Gastrocnemius medialis (tissue), 4 donors: ENCODE measurements at regions not wholly inside any gene's neighbourhood (a gene's known extent, or its start where the extent isn't known, plus 50 kb on each side); places are given as distances from the start of the nearest gene placed in this dataset.

ENCODE experiments used
- ATAC-seq, 2 donors: fragments of 150-250 bp; one replicate each; pipeline ENCODE4 v1.9.1; 2016
- DNase-seq, 2 donors: peaks; one replicate each; pipeline ENCODE4 v3.0.0-alpha.2; 2019
- H3K27ac ChIP-seq, 4 donors: fragments of 200-600 bp; sonication (generic); 1 replicate in 1 of 4; 2 replicates in 3 of 4; pipeline ENCODE4 v1.5.1; 2016 to 2018; ENCODE audit warnings: mild to moderate bottlenecking in 2 of 4, moderate library complexity in 1 of 4
- H3K27me3 ChIP-seq, 3 donors: fragments of 200-600 bp; sonication (generic) in 2 of 3; 1 replicate in 1 of 3; 2 replicates in 2 of 3; pipeline versions ENCODE4 v1.5.1 to v1.6.0; 2016 to 2019; ENCODE audit warnings: mild to moderate bottlenecking in 1 of 3, moderate library complexity in 1 of 3
- H3K36me3 ChIP-seq, 2 donors: fragments of 200-600 bp; sonication (generic) in 1 of 2; one replicate each; pipeline ENCODE4 v1.5.1; 2017 to 2018
- H3K4me1 ChIP-seq, 2 donors: fragments of 200-600 bp; sonication (generic) in 1 of 2; one replicate each; pipeline ENCODE4 v1.5.1; 2016 to 2017; ENCODE audit warnings: mild to moderate bottlenecking in 2 of 2
- H3K4me3 ChIP-seq, 4 donors: fragments of 200-600 bp; sonication (generic) in 3 of 4; 1 replicate in 1 of 4; 2 replicates in 3 of 4; pipeline ENCODE4 v1.5.1; 2016 to 2019; ENCODE audit warnings: mild to moderate bottlenecking in 2 of 4
- H3K9me3 ChIP-seq, 3 donors: fragments of 200-600 bp; sonication (generic) in 2 of 3; 1 replicate in 1 of 3; 2 replicates in 2 of 3; pipeline ENCODE4 v1.5.1; 2016 to 2019
- POLR2A ChIP-seq, 2 donors: fragments of 450-650 bp; IDR thresholded peaks; one replicate each; pipeline ENCODE4 v1.6.1; 2017; ENCODE audit warnings: antibody characterized with exemption in 2 of 2, mild to moderate bottlenecking in 2 of 2, moderate library complexity in 2 of 2
- in situ Hi-C, 4 donors: fragments of 200-750 bp; cut with MboI; loops; one replicate each; pipeline versions ENCODE4 v1.15.0 to v1.8.0; 2017; ENCODE audit warnings: low sequenced_read_pairs in 4 of 4
- intact Hi-C: fragments of 100-400 bp; cut with DNase I; formaldehyde crosslinking; loops from one replicate; pipeline ENCODE4 v1.15.1; 2023; ENCODE audit warnings: low total_unique reads
- TF ChIP-seq, protein P1 (sequence below), 5 experiments: fragments of 450-650 bp in 3 of 5; fragments of 200-600 bp in 2 of 5; sonication (generic) in 2 of 5; IDR thresholded peaks in 4 of 5; conservative IDR thresholded peaks in 1 of 5; 1 replicate in 4 of 5; 2 replicates in 1 of 5; pipeline ENCODE4 v1.5.1; 2016 to 2019; ENCODE audit warnings: antibody characterized with exemption in 5 of 5, mild to moderate bottlenecking in 3 of 5, moderate library complexity in 3 of 5

DNA sequence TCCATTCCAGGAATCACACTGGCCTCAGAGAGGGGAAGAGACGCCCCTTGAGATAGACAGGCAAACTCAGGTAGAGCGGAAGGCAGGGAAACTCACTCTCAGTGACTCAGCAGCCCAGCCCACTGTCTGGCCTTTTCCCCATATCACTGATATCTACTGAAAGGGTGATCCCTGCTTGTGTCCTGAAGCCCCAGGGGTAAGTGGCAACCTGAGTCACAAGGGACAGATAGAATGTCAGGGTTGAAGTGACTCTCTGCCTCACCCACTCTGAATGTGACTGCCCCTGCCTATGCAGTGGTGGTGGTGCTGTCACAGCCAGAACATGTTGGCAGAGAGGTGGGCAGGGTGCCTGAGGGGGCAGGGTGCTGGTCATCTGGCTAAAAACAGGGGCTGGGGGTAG is 157.5 kb upstream of the FGGY start:
- Histone ChIP-seq H3K9me3 (no peaks in the 10 kb centered on the region), H3K4me3 (no peak overlapping the region), H3K36me3 (no peaks in the 10 kb centered on the region), H3K27ac (peak overlapping the region; percentile 85 to 91 (median 88)), H3K27me3 (no peaks in the 10 kb centered on the region), H3K4me1 (peaks cover 42 to 62% of the 10 kb centered on the region in 2 donors)
- in situ Hi-C loops, result loop anchor here in 1 of 4 donors (5.0 kb wide), 1 partner anchor 167 kb away; no protein-coding TSS in a partner anchor
- DNase-seq (peak; percentile 77 to 92), ATAC-seq (peak; percentile 64 to 77)
- intact Hi-C loops, result loop anchor here (5.0 to 10.0 kb wide), 2 partner anchors 242 to 355 kb away; partner anchors contain the start of gene JUN
- peak; percentile 34 to 51 for TF ChIP-seq POLR2A (IDR thresholded peaks at IDR 0.05)
- TF ChIP-seq, protein P1, sequence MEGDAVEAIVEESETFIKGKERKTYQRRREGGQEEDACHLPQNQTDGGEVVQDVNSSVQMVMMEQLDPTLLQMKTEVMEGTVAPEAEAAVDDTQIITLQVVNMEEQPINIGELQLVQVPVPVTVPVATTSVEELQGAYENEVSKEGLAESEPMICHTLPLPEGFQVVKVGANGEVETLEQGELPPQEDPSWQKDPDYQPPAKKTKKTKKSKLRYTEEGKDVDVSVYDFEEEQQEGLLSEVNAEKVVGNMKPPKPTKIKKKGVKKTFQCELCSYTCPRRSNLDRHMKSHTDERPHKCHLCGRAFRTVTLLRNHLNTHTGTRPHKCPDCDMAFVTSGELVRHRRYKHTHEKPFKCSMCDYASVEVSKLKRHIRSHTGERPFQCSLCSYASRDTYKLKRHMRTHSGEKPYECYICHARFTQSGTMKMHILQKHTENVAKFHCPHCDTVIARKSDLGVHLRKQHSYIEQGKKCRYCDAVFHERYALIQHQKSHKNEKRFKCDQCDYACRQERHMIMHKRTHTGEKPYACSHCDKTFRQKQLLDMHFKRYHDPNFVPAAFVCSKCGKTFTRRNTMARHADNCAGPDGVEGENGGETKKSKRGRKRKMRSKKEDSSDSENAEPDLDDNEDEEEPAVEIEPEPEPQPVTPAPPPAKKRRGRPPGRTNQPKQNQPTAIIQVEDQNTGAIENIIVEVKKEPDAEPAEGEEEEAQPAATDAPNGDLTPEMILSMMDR (IDR thresholded peaks at IDR 0.05 in 4 of 5, conservative IDR thresholded peaks at IDR 0.05 in 1 of 5), result no peak

DNA sequence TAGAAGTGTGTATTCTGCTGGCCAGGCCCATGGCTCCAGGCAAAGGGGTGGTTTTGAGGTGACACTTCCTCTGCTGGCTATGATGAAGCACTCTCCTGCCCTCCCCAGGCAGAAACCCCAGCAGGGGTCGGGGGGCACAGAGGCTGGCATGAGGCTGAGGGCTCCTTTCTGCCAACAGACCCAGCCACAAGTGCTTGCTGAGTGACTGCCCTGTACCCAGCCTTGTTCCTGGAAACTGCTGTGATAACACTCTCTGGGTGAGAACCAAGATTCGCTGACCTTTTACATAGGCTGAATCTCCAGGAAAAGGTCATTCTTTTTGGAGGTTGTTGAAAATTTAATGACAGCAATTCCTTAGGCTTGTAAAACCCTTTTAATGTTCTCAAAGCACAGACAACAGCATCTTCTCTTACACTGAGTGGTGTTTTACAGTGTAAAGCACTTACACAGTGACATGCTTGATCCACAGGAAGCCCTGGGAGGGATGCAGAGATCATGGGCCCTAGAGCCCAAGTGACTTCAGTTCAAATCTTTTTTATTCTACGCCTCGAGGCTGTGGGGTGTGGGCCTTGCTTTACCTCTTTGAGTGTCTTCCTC is 155.5 kb upstream of the FGGY start:
- in situ Hi-C loops (loop anchor here in 1 of 4 donors (10.0 kb wide), 1 partner anchor 153 kb away; the partner anchor contains the start of gene FGGY), intact Hi-C loops (loop anchor here (5.0 kb wide), 1 partner anchor 546 kb away; no protein-coding TSS in a partner anchor)
- H3K27me3 ChIP-seq, result no peaks in the 10 kb centered on the region
- no peaks in the 10 kb centered on the region for H3K36me3 ChIP-seq
- H3K4me3 ChIP-seq, result no peak overlapping the region
- ATAC-seq, result no peak
- no peak for DNase-seq
- no peak for TF ChIP-seq POLR2A (IDR thresholded peaks at IDR 0.05)
- TF ChIP-seq, protein P1 (IDR thresholded peaks at IDR 0.05 in 4 of 5, conservative IDR thresholded peaks at IDR 0.05 in 1 of 5), result no peak
- H3K4me1 ChIP-seq, result peaks cover 42 to 59% of the 10 kb centered on the region in 2 donors
- H3K27ac ChIP-seq, result peak overlapping the region; percentile 85 to 91 (median 88)
- no peaks in the 10 kb centered on the region for H3K9me3 ChIP-seq

DNA sequence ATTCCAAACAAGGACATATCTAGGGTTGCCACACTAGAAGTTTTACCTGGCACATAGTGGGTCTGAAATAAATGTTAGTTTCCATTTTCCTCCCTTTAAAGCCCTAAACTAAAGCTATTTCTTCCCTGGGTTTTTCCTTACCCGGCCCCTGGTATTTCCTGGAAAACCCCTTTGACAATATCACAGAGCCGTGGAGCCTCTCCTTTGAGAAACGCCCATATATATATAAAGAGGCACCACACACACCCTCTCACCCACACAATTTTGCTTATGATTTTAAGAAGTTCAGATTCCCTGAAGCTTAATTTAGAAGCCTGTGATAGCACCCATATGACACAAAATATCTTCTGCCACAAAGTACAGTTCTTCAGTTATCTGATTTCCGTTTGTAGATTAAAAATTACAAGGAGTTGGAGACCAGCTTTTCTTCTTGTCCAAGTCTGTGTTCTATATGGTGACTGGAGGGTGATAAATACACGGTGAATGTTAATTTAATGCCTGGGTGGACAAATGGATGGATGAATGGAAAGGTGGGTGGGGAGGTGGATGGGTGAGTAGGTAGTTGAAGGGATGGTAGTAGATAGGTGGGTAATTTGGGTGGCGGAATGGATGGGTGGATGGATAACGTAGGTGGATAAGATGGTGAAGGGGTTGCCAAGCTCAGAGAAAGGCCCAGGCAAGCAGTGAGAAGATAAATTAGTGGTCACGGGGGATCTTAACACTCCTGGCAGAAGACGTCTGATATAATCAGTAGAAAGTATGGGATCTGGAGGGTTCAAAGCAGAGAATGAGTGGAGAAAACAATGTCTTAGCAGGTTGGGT is 154.4 kb upstream of the FGGY start:
- Histone ChIP-seq H3K9me3 (no peaks in the 10 kb centered on the region), H3K36me3 (no peaks in the 10 kb centered on the region), H3K27ac (peak overlapping the region; percentile 65 to 91 (median 78)), H3K27me3 (no peaks in the 10 kb centered on the region), H3K4me3 (no peak overlapping the region), H3K4me1 (peaks cover 32 to 51% of the 10 kb centered on the region in 2 donors)
- in situ Hi-C loops (loop anchor here in 1 of 4 donors (10.0 kb wide), 1 partner anchor 152 kb away; the partner anchor contains the start of gene FGGY), intact Hi-C loops (loop anchor here (5.0 kb wide), 1 partner anchor 545 kb away; no protein-coding TSS in a partner anchor)
- TF ChIP-seq POLR2A (IDR thresholded peaks at IDR 0.05), result no peak
- TF ChIP-seq, protein P1 (IDR thresholded peaks at IDR 0.05 in 4 of 5, conservative IDR thresholded peaks at IDR 0.05 in 1 of 5), result no peak
- ATAC-seq (no peak), DNase-seq (no peak)

DNA sequence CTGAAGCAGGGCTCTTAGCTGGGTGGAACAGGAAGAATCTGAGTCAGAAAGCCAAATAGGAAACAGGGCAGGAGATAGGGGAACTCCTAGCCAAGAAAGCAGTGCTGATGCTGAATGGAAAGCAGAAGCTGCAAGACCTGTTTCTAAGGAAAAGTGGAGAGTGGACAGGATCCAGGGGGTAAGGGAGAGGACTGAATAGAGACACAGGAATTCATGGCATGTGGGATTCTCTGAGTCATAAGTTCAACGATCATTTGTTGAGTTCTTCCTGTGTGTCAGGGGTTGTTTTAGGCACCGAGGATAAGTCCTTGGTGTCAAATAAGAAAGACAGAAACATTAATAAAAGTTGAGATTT is 153.8 kb upstream of the FGGY start:
- H3K36me3 ChIP-seq, result no peaks in the 10 kb centered on the region
- in situ Hi-C loops, result loop anchor here in 1 of 4 donors (10.0 kb wide), 1 partner anchor 152 kb away; the partner anchor contains the start of gene FGGY
- ATAC-seq (peak in 1 of 2 donors; percentile 23), DNase-seq (no peak)
- intact Hi-C loops, result loop anchor here (5.0 kb wide), 1 partner anchor 544 kb away; no protein-coding TSS in a partner anchor
- H3K4me3 ChIP-seq, result no peak overlapping the region
- no peaks in the 10 kb centered on the region for H3K27me3 ChIP-seq
- TF ChIP-seq, protein P1 (IDR thresholded peaks at IDR 0.05 in 4 of 5, conservative IDR thresholded peaks at IDR 0.05 in 1 of 5), result no peak
- no peak for TF ChIP-seq POLR2A (IDR thresholded peaks at IDR 0.05)
- H3K27ac ChIP-seq, result peak overlapping the region; percentile 65 to 91 (median 78)
- no peaks in the 10 kb centered on the region for H3K9me3 ChIP-seq
- peaks cover 27 to 45% of the 10 kb centered on the region in 2 donors for H3K4me1 ChIP-seq
